ENCODE measurements at regions not wholly inside any gene's neighbourhood (a gene's known extent, or its start where the extent isn't known, plus 50 kb on each side); places are given as distances from the start of the nearest gene placed in this dataset.
A peak's percentile ranks its signal among the peaks of the same experiment; 100 is the strongest.
"Not testable (repeated sequence)": the region's sequence is repeated elsewhere in the genome, so short reads cannot be mapped to it uniquely, and the experiment has no call there.

DNA sequence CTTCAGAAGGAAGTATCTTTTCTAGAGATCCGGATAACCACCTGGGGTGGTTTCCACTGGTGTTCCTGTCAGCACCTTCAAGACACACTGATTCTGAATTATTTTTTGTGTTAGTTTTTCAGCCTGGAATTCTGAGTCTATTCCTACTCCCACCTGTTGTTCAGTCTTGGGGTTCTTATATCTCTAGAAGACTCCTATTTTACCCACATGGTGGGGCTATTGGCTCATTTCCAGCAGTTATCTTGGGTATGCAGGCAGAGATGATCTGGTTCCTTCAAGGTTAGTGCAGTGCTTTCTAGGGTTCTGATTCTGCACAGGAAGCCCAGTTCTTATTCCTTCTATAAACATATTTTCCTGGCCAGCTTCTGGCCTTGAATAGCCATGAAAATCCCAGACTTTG, 175.6 kb upstream of the PDE7B start:
- H3K27ac Mint-ChIP-seq = no peak overlapping the region
- peaks cover 2% of the 10 kb centered on the region for H3K36me3 Mint-ChIP-seq (ENCODE audit: insufficient read depth)
- H3K4me1 Mint-ChIP-seq (ENCODE audit: low read depth in 2 of 2) = no peaks in the 10 kb centered on the region
- H3K9me3 Mint-ChIP-seq = no peaks in the 10 kb centered on the region
- no peaks in the 10 kb centered on the region for H3K27me3 Mint-ChIP-seq
- no peak overlapping the region for H3K4me3 Mint-ChIP-seq
- peak; percentile 16 to 33 (median 29) for DNase-seq
- ATAC-seq (replicated peaks) = peak; percentile 55

DNA sequence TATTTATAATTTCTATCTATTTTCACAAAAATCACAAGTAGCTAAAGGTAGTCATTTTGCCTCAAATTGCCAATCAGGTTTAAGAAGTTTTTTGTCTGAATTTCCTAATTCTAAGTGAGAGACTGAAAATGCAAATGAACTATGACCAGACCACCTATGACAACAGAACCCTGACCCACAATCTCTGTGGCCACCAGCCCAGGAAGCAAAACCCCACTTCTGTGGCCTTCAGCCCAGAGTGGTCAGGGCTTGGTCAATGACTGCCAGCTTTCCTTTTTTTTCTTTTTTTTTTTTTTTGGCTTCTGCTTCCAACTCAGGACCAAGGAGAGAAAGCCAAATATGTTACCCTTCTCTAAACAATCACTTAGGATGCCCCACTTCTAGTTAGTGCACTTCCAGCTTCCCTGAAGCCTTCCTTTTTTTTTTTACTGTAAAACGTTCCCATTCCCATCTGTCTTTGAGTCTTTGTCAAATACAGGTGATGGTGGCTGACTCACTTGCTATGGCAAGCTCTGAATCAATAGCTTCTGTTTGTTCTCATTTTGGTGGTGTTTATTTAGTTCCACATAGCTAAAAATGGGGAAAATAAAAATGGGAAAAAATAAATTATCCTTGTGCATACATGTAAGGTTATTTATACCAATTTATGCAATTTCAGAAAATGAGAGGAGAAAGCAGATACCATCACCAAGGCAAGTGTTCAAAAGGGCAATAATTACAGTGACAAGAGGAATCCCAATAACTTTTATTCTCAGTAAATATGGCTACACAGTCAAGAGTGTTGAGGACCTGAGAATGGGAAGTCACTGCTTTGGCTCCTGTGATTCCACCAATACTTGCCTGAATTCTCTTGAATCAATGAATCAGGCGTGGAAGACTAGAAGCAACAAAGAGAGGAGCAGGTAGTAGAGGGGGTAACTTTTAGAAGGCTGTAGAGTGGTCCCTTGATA, 170.3 kb upstream of the PDE7B start:
- Mint-ChIP-seq H3K4me3 (no peak overlapping the region), H3K9me3 (no peaks in the 10 kb centered on the region), H3K27me3 (peaks cover 9 to 12% of the 10 kb centered on the region in 2 donors), H3K27ac (no peak overlapping the region), H3K36me3 (ENCODE audit: insufficient read depth) (no peaks in the 10 kb centered on the region), H3K4me1 (ENCODE audit: low read depth in 2 of 2) (no peaks in the 10 kb centered on the region)
- ATAC-seq (replicated peaks) = no peak
- no peak for DNase-seq

DNA sequence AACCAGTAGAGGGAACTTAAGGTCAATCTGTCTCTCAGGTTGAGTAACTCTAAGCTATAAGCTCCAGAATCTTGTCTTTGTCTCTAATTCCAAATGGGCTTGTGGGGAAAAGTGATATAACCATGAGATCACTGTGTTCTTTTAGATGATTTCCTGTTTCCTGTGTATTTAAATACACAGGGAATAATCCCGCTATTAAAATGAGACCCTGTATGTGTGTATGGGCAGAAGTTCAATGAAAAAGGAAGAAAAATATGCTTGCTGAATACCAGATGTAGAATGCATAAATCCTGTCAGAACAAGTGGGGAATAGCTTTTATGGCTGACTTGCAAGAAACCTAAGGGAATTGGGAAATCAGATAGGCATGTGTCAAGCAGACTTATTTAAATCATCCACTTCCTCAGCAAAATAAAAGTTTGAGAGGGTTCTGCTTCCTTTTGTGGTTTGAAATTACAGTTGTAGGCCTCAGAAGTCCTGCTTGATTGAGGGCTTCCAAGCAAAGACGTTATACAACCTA, 164.7 kb upstream of the PDE7B start:
- H3K36me3 Mint-ChIP-seq (ENCODE audit: insufficient read depth) = no peaks in the 10 kb centered on the region
- DNase-seq = no peak

DNA sequence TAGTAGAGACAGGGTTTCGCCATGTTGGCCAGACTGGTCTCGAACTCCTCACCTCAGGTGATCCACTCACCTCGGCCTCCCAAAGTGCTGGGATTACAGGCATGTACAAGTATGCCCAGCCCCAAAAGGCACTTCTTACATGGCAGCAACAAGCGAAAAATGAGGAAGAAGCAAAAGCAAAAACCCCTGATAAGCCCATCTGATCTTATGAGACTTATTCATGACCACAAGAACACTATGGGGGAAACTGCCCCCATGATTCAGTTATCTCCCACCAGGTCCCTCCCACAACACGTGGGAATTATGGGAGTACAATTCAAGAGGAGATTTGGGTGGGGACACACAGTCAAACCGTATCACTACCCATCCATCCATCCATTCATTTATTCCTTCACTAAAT, 163.0 kb upstream of the PDE7B start:
- not testable (repeated sequence) for ATAC-seq (replicated peaks); H3K4me1 Mint-ChIP-seq (ENCODE audit: low read depth in 2 of 2); H3K4me3 Mint-ChIP-seq; H3K9me3 Mint-ChIP-seq; DNase-seq; H3K36me3 Mint-ChIP-seq (ENCODE audit: insufficient read depth)
- peaks cover 16 to 20% of the 10 kb centered on the region in 2 donors for H3K27me3 Mint-ChIP-seq
- peak overlapping the region in 1 of 2 donors; percentile 73 for H3K27ac Mint-ChIP-seq

More for the DNA sequence above, 164.7 kb upstream of the PDE7B start:
- Mint-ChIP-seq H3K4me3 (no peak overlapping the region), H3K27ac (no peak overlapping the region), H3K27me3 (peaks cover 9 to 12% of the 10 kb centered on the region in 2 donors), H3K4me1 (ENCODE audit: low read depth in 2 of 2) (no peaks in the 10 kb centered on the region), H3K9me3 (no peaks in the 10 kb centered on the region)
- ATAC-seq (replicated peaks) = no peak

DNA sequence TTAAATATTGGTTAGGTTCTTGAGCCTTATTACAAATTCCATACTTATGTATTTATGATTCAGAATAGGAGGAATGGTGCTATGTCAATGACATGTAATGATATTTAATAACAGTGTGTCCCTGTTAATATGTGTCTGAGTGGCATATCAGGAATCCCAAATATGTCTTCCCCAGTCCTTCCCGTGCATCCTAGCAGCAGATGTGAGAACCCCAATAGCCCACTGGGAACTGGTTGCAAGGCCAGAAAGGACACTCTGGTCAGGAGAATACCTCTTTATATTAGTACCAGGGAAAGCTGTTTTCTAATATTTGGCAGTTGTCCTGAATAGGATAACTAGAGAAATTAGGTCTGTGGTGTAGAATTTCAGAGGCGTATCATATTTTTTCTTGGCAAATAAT, 159.1 kb upstream of the PDE7B start:
- Mint-ChIP-seq H3K9me3 (no peaks in the 10 kb centered on the region), H3K4me3 (no peak overlapping the region), H3K36me3 (ENCODE audit: insufficient read depth) (no peaks in the 10 kb centered on the region), H3K27ac (no peak overlapping the region), H3K27me3 (peaks cover 12 to 15% of the 10 kb centered on the region in 2 donors), H3K4me1 (ENCODE audit: low read depth in 2 of 2) (no peaks in the 10 kb centered on the region)
- ATAC-seq (replicated peaks) (no peak), DNase-seq (no peak)

DNA sequence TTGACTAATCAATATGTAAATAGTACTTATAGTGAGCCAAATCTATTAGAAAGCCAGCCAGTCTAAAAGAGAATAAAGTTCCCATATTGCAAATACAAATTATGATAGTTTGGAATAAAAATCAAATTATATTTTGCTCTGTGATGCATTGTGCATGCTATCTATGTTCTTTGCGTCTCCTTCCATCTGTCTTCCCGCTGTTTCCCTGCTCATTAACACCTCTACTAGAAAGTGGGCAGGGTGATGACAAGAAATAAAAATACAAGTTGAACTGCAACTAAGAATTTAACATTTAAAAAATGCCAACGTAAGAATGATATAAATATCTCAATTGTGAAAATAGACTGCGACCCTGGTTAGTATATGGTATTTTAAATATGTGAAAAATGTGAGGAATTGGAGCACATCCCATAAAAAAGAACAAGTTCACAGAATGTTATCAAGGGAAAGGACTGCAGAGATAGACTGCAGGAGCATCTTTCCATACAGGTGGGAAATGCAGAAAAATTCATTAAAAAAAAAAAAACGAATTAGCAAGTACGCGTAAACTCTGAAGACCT, 157.6 kb upstream of the PDE7B start:
- H3K4me1 Mint-ChIP-seq (ENCODE audit: low read depth in 2 of 2) = no peaks in the 10 kb centered on the region
- DNase-seq = no peak
- no peak overlapping the region for H3K27ac Mint-ChIP-seq
- peaks cover 15 to 17% of the 10 kb centered on the region in 2 donors for H3K27me3 Mint-ChIP-seq
- no peaks in the 10 kb centered on the region for H3K9me3 Mint-ChIP-seq
- ATAC-seq (replicated peaks) = no peak
- H3K4me3 Mint-ChIP-seq = no peak overlapping the region
- H3K36me3 Mint-ChIP-seq (ENCODE audit: insufficient read depth) = no peaks in the 10 kb centered on the region

DNA sequence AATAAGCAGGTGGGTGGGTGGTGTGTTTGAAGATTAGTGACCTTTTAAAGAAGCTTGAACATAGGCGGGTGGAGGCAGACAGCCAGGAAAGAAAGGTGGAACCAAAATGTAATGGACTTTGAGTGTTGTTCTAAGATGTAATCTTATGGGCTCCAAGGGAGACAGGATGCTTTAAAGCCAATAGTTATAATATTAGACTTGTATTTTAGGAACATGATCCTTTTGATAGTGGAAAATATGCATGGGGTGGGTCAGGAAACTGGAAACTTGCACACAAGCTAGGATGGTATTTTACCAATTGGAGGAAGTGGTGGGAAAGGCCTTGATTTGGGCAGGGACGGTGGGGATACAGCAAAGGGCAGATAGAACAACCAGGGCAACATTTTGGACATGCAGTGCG, 151.8 kb upstream of the PDE7B start:
- no peaks in the 10 kb centered on the region for H3K9me3 Mint-ChIP-seq
- peaks cover 0 to 9% of the 10 kb centered on the region in 2 donors for H3K27me3 Mint-ChIP-seq
- no peak overlapping the region for H3K27ac Mint-ChIP-seq
- no peaks in the 10 kb centered on the region for H3K36me3 Mint-ChIP-seq (ENCODE audit: insufficient read depth)
- no peak overlapping the region for H3K4me3 Mint-ChIP-seq
- ATAC-seq (replicated peaks) (no peak), DNase-seq (no peak)
- peaks cover 4 to 6% of the 10 kb centered on the region in 2 donors for H3K4me1 Mint-ChIP-seq (ENCODE audit: low read depth in 2 of 2)

DNA sequence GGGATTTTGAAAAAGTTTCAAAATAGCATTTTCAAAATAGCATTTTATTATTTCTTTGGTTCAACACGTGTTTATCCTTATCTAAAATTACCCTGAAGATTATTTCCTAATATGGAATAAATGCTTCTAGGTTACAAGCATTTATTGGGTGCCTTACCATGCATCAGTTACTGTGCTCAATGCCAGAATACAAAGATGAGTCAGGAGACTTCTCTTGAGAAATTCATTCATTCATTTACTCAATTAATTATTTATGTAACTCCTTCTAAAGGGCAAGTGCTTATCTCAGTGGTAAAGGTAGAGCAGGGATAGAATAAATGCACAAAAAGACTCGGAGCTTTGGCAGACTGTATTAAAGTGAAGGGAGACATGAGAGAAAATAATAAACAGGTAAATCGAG, 150.1 kb upstream of the PDE7B start:
- Mint-ChIP-seq H3K27ac (no peak overlapping the region), H3K9me3 (no peaks in the 10 kb centered on the region), H3K4me3 (no peak overlapping the region), H3K27me3 (peaks cover 2 to 9% of the 10 kb centered on the region in 2 donors), H3K36me3 (ENCODE audit: insufficient read depth) (no peaks in the 10 kb centered on the region), H3K4me1 (ENCODE audit: low read depth in 2 of 2) (peaks cover 4 to 6% of the 10 kb centered on the region in 2 donors)
- DNase-seq = no peak
- no peak for ATAC-seq (replicated peaks)

DNA sequence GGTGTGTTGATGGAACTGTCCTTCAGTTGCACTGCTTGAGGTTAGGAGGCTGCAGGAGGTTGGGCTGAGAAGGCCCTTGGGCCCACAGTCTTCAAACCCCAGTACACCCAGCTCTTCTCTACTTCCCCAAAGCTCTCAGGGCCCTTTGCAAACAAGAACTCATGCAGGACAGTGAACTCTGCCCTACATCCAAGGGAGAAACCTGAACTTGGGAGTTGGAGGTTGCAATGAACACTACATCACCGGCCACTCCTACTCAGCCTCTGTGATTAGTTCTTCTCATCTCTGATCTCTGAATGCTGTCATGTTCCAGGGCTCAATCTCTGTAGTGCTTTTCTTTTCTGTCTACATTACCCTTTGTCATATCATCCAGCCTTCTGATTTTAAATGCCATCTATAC, 148.5 kb upstream of the PDE7B start:
- no peak for DNase-seq

DNA sequence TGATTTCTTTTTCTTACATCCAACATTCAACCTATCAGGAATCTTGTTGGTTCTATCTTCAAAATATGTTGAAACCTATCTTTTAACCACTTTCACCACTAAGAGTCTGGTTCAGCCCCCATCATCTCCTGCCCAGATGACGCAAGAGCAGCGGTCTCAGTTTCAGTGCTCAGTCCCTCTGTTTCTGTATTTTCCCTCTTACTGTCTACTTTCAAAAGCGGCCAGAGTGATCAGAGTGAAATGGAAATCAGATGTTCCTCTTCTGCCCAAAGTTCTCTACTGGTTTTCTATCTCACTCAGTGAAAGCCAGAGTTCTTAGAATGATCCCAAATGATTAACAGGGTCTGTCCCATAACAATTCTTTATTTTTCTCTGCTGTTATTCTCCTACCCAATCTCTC, 147.9 kb upstream of the PDE7B start:
- H3K27me3 Mint-ChIP-seq = peaks cover 0 to 6% of the 10 kb centered on the region in 2 donors
- no peak for DNase-seq
- no peak overlapping the region for H3K27ac Mint-ChIP-seq
- H3K4me1 Mint-ChIP-seq (ENCODE audit: low read depth in 2 of 2) = peaks cover 4 to 6% of the 10 kb centered on the region in 2 donors
- no peak overlapping the region for H3K4me3 Mint-ChIP-seq
- H3K36me3 Mint-ChIP-seq (ENCODE audit: insufficient read depth) = no peaks in the 10 kb centered on the region
- ATAC-seq (replicated peaks) = no peak
- H3K9me3 Mint-ChIP-seq = no peaks in the 10 kb centered on the region

More for the DNA sequence above, 148.5 kb upstream of the PDE7B start:
- Mint-ChIP-seq H3K36me3 (ENCODE audit: insufficient read depth) (no peaks in the 10 kb centered on the region), H3K4me3 (no peak overlapping the region), H3K27me3 (peaks cover 0 to 6% of the 10 kb centered on the region in 2 donors), H3K4me1 (ENCODE audit: low read depth in 2 of 2) (peaks cover 4 to 6% of the 10 kb centered on the region in 2 donors), H3K9me3 (no peaks in the 10 kb centered on the region), H3K27ac (no peak overlapping the region)
- ATAC-seq (replicated peaks) = no peak

DNA sequence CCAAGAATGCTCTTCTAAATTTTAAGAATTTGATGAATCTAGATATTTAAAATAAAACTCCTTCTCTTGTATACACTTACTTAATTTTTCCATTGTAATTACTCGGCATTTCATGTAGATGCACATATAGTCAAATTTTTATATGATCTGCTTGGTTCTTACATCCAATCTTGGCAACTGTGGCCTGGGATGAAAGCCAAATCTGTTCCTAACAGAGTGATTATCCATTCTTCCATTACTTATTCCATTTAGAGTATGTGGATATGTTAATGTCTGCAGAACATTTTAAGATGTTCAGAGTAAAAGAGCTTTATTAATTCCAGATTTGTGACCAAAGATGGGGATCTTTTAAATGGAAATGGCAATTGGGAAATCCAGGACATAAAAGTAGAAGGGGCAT, 144.1 kb upstream of the PDE7B start:
- Mint-ChIP-seq H3K4me3 (no peak overlapping the region), H3K9me3 (no peaks in the 10 kb centered on the region), H3K4me1 (ENCODE audit: low read depth in 2 of 2) (peaks cover 4 to 6% of the 10 kb centered on the region in 2 donors), H3K36me3 (ENCODE audit: insufficient read depth) (no peaks in the 10 kb centered on the region), H3K27ac (no peak overlapping the region), H3K27me3 (peaks cover 7 to 12% of the 10 kb centered on the region in 2 donors)
- DNase-seq (no peak), ATAC-seq (replicated peaks) (no peak)

DNA sequence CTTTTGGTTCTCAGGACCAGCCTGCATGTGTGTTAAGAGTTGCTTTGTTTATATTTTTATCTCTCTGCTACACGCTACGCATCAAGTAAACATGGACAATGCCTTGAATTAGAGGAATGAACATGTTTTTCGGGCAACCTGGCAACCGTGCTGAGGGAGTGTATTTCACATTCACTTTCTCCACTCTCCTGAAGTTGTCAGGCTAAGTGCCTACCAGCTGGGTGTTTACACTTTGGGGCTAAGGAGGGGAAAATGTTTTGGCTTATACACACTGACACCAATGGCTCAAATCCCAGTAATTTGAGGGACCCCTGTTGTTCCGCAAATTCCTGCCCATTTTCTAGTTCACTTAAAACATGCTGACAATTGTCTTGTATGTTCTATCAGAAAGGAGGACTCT, 141.5 kb upstream of the PDE7B start:
- no peak overlapping the region for H3K4me3 Mint-ChIP-seq
- no peaks in the 10 kb centered on the region for H3K9me3 Mint-ChIP-seq
- DNase-seq = no peak
- no peak overlapping the region for H3K27ac Mint-ChIP-seq
- no peaks in the 10 kb centered on the region for H3K4me1 Mint-ChIP-seq (ENCODE audit: low read depth in 2 of 2)
- no peak for ATAC-seq (replicated peaks)
- peaks cover 12 to 14% of the 10 kb centered on the region in 2 donors for H3K27me3 Mint-ChIP-seq
- H3K36me3 Mint-ChIP-seq (ENCODE audit: insufficient read depth) = no peaks in the 10 kb centered on the region

DNA sequence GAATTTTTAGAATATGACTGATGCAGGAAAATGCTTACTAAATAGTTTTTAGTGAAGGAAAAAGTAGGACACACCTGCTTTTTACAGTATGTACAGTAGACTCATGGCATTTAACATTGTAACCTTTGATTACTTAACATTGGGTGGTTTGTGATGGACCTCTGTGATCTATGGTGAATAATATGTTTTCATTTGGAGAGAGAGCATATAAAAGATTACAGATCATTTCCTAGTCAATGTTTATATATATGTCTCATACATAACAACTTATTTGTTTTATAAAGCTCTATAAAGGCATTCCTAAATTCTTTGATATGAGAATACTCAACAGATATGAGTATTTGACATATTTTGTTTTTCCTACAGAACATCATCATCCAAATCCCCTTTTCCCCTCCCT, 129.3 kb upstream of the PDE7B start:
- H3K27ac Mint-ChIP-seq = no peak overlapping the region

DNA sequence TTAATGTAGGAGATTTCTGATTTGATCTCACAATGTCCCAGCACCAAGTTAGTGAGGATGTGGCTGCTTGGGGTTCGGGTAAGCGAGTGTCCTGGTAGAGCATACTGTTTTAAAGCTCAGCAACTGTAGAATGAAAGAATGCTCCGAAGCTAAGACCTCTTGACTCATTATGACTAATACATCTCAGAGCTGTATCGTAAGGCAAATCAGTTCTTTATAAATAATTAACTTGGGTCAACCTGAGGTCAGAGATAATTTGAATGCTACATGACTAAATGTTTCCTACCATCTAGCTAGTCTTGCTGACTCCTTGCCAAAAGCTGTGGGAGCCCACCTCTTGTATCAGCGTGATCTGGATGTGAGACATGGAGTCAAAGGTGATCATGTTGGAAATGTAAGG, 128.8 kb upstream of the PDE7B start:
- peaks cover 7% of the 10 kb centered on the region in 2 donors for H3K9me3 Mint-ChIP-seq
- H3K27me3 Mint-ChIP-seq = peaks cover 0 to 5% of the 10 kb centered on the region in 2 donors
- DNase-seq (no peak), ATAC-seq (replicated peaks) (no peak)
- no peaks in the 10 kb centered on the region for H3K4me1 Mint-ChIP-seq (ENCODE audit: low read depth in 2 of 2)
- H3K36me3 Mint-ChIP-seq (ENCODE audit: insufficient read depth) = no peaks in the 10 kb centered on the region
- H3K4me3 Mint-ChIP-seq = no peak overlapping the region
- no peak overlapping the region for H3K27ac Mint-ChIP-seq

More for the DNA sequence above, 129.3 kb upstream of the PDE7B start:
- peaks cover 0 to 6% of the 10 kb centered on the region in 2 donors for H3K27me3 Mint-ChIP-seq
- H3K4me1 Mint-ChIP-seq (ENCODE audit: low read depth in 2 of 2) = no peaks in the 10 kb centered on the region
- H3K9me3 Mint-ChIP-seq = peaks cover 7% of the 10 kb centered on the region in 2 donors
- DNase-seq (no peak), ATAC-seq (replicated peaks) (no peak)
- H3K36me3 Mint-ChIP-seq (ENCODE audit: insufficient read depth) = no peaks in the 10 kb centered on the region
- no peak overlapping the region for H3K4me3 Mint-ChIP-seq

All from effector memory CD8-positive, alpha-beta T cell (primary cell).